ENCODE measurements at regions not wholly inside any gene's neighbourhood (a gene's known extent, or its start where the extent isn't known, plus 50 kb on each side); places are given as distances from the start of the nearest gene placed in this dataset.

- Histone ChIP-seq H2BK15ac (ENCODE audit: low read depth, low read length) (no peak overlapping the region), H3K27ac (ENCODE audit: insufficient read length, low read depth, low read length) (no peak overlapping the region), H3K9ac (ENCODE audit: extremely low read depth, insufficient read length, low read length) (no peak overlapping the region), H3K4me2 (ENCODE audit: insufficient read depth, insufficient read length, low read length) (no peak overlapping the region), H3K23me2 (ENCODE audit: insufficient read length, low read depth, low read length, poor library complexity, severe bottlenecking) (no peaks in the 10 kb centered on the region), H2BK20ac (ENCODE audit: low read depth, low read length, poor library complexity, severe bottlenecking) (no peak overlapping the region), H3K79me1 (ENCODE audit: insufficient read depth, low read depth, low read length, poor library complexity, severe bottlenecking) (no peaks in the 10 kb centered on the region), H4K5ac (ENCODE audit: insufficient read length, low read depth, low read length) (no peak overlapping the region), H2BK120ac (ENCODE audit: low read depth, low read length, poor library complexity, severe bottlenecking) (no peak overlapping the region), H3K18ac (ENCODE audit: insufficient read length, low read depth, low read length) (no peak overlapping the region), H3K4me1 (ENCODE audit: insufficient read depth, low read length) (peaks cover 4% of the 10 kb centered on the region), H4K20me1 (ENCODE audit: control insufficient read depth, insufficient read depth, insufficient read length) (no peaks in the 10 kb centered on the region), H3K56ac (ENCODE audit: insufficient read length, low read depth, low read length) (no peak overlapping the region), H2BK5ac (ENCODE audit: insufficient read length, low read length) (no peak overlapping the region), H3K9me3 (ENCODE audit: control insufficient read depth, low read depth, low read length) (no peaks in the 10 kb centered on the region), H3K79me2 (ENCODE audit: insufficient read depth, low read length) (no peaks in the 10 kb centered on the region), H3K23ac (ENCODE audit: insufficient read length, low read depth, low read length) (no peak overlapping the region), H2AK5ac (ENCODE audit: insufficient read length, low read length) (no peak overlapping the region), H4K91ac (ENCODE audit: insufficient read length, low read depth, low read length) (no peak overlapping the region), H3K4ac (ENCODE audit: low read depth, low read length) (no peak overlapping the region), H3K27me3 (ENCODE audit: insufficient read depth, low read length) (no peaks in the 10 kb centered on the region), H3T11ph (ENCODE audit: low read length) (no peak overlapping the region), H4K8ac (replicated peaks; ENCODE audit: insufficient read length, low read depth, low read length) (no peak overlapping the region), H2BK12ac (ENCODE audit: insufficient read length, low read depth, low read length) (no peak overlapping the region), H3K14ac (ENCODE audit: insufficient read depth, low read length) (no peak overlapping the region), H2AFZ (ENCODE audit: low read length) (no peak overlapping the region)
- Mint-ChIP-seq H3K9me3 (peaks cover 0 to 4% of the 10 kb centered on the region in 2 experiments; a peak in 2 of 5 replicates), H3K4me1 (peaks cover 20 to 21% of the 10 kb centered on the region in 2 experiments), H3K27ac (no peak overlapping the region), H3K4me3 (no peak overlapping the region), H3K36me3 (ENCODE audit: insufficient read depth in 1 of 3, low read depth in 3 of 3) (peaks cover 0 to 5% (median 0%) of the 10 kb centered on the region in 3 experiments; a peak in 2 of 7 replicates), H3K27me3 (ENCODE audit: low read depth) (no peaks in the 10 kb centered on the region; the same call in 1 of the 2 replicates)
- no peak for TF ChIP-seq CTCF (conservative IDR thresholded peaks at IDR 0.05)
- no peak for DNase-seq
- WGBS (ENCODE audit: extremely low coverage, insufficient read length, low lambda C conversion rate), result no CpG with 5 or more reads among the region's 5 CpGs
Measured at GRCh38 chr3:41073190-41073589, 126.1 kb upstream of the CTNNB1 start.

Measured in H9 (cell line).